GM19324 (cell line): ENCODE measurements at regions not wholly inside any gene's neighbourhood (a gene's known extent, or its start where the extent isn't known, plus 50 kb on each side); places are given as distances from the start of the nearest gene placed in this dataset.
"Not testable (repeated sequence)": the region's sequence is repeated elsewhere in the genome, so short reads cannot be mapped to it uniquely, and the experiment has no call there.

Experiments used
- ATAC-seq: cut with Tn5 transposase; IDR thresholded peaks from one replicate; pipeline ENCODE4 v1.9.1; 2021; ENCODE audit warnings: mild to moderate bottlenecking, moderate library complexity; ENCODE audit not compliant: unreplicated experiment, low FRiP score

DNA sequence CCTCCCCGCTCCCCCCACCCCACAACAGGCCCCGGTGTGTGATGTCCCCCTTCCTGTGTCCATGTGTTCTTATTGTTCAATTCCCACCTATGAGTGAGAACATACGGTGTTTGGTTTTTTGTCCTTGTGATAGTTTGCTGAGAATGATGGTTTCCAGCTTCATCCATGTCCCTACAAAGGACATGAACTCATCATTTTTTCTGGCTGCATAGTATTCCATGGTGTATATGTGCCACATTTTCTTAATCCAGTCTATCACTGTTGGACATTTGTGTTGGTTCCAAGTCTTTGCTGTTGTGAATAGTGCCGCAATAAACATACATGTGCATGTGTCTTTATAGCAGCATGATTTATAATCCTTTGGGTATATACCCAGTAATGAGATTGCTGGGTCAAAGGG lies 104.3 kb downstream of the MTPN start:
- ATAC-seq: not testable (repeated sequence)

GRCh38 chr7:135862586-135863340 lies 114.2 kb upstream of the FAM180A start:
- no peak for ATAC-seq

DNA sequence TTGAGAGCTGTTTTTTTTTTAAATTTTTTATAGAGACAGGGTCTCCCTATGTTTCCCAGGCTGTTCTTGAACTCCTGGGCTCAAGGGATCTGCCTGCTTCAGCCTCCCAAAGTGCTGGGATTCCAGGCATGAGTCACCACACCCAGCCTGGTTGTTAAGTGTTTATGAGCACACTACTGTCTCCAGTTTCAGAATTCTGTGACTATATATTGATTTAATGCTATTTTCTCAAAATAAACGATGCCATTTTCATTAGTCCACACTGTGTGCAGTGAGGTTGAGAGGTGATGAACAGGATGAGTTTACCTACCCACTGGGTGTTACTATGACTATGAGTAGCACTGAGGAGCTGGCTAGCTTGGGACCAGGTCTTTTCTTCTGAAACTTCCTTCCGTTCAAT lies 110.9 kb upstream of the FAM180A start:
- no peak for ATAC-seq

DNA sequence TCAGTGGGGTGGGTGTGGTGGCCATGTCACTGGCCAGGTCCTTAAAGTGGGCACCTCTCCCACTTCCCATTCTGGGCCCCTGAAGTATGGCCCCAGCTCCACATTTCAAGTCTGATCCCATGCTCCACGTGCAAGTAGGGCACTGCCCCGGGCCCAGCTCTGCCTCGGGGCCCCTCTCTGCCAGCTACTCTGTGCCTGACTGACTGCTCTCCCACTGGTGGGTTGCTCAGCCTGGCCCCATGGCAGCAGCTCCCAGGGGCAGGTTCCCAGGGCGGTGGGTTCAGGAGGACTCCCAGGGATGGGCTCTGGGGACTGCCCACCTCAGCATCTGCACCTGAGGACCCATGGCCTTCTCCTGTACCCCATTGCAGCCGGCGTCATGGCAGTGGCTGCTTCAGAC lies 110.2 kb upstream of the FAM180A start:
- no peak for ATAC-seq

GRCh38 chr7:135858379-135858778 lies 109.8 kb upstream of the FAM180A start:
- ATAC-seq: no peak

- no peak for ATAC-seq
These were observed 109.1 kb upstream of the FAM180A start for GRCh38 chr7:135857519-135858274.

- no peak for ATAC-seq
These were observed 107.9 kb upstream of the FAM180A start for GRCh38 chr7:135856356-135857144.

DNA sequence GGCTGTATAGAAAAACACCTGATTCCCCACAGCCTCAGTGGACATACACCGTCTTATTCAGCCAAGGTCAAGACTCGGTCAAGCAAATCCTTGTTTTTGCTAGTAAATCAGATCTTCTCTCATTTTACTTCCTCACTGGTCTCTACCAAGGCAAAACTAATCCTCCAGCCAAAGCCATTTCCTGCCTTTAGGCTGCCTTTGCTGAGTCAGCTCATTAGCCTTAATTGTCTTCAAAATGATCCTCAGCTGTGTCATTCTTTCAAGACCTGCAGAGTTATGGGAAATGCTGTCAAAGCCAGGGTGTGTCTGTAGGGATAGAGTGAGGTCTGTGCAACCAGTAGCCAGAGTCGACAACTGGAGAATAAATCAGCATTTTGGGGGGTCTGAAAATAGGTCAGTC lies 107.2 kb upstream of the FAM180A start:
- ATAC-seq: no peak

DNA sequence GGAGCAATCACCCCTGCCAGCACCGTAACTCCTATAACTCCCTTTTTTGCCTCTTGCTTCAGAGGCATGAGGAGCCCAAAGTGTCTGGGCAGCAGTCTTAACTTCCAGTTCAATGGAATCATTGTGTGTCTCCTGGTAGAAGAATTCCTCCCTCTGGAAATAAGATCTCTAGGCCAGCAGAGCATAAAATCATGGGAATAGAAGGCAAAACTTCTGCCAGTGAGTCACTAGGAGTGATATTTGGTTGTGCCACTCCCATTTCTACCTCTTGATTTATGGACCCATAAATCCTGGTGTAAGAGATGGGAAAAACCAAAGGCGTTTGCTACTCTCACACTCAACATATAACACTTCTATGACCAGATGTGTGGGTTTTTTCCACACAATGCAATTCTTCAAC lies 104.9 kb upstream of the FAM180A start:
- ATAC-seq: no peak

GRCh38 chr7:135853008-135853407 lies 104.4 kb upstream of the FAM180A start:
- ATAC-seq: no peak

- ATAC-seq: no peak
These were observed 98.6 kb upstream of the FAM180A start for GRCh38 chr7:135847242-135847641.

GRCh38 chr7:135846339-135846738 lies 97.7 kb upstream of the FAM180A start:
- no peak for ATAC-seq

GRCh38 chr7:135845415-135846075 lies 96.9 kb upstream of the FAM180A start:
- no peak for ATAC-seq

DNA sequence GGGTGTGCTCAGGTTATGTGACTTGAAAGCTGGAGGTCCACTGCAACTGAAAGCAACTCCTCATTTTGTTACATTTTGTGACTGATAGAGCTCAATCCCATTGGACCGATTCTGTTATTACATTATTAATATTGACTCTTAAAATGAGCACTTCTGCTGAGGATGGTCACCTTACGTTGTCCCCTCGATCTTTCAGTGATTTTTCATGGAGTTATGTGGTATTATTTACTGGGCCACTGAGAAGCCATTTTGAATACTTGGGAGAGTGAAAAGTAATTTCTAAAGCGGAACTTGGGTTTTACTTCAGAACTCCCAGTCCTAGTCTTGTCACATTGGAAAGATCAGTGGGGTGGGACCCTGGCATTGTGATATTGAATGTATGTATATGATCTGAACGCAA lies 96.3 kb upstream of the FAM180A start:
- ATAC-seq: no peak

DNA sequence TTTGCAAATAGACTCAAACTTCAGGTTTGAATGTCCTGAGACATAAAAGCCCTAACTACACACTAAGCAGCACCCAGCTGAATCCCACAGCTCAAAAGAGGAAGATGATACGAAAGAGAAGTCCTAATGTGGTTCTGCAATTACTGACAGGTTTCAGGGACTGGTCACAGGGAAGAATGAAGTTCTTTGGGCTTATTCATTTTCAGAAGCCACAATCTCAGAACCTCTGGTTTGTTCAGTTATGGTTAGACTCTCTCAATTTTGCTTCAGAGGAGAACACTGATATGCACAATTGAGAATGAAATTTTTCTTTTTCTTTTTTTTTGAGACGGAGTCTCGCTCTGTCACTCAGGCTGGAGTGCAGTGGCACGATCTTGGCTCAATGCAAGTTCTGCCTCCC lies 94.6 kb upstream of the FAM180A start:
- peak; percentile 69 for ATAC-seq

DNA sequence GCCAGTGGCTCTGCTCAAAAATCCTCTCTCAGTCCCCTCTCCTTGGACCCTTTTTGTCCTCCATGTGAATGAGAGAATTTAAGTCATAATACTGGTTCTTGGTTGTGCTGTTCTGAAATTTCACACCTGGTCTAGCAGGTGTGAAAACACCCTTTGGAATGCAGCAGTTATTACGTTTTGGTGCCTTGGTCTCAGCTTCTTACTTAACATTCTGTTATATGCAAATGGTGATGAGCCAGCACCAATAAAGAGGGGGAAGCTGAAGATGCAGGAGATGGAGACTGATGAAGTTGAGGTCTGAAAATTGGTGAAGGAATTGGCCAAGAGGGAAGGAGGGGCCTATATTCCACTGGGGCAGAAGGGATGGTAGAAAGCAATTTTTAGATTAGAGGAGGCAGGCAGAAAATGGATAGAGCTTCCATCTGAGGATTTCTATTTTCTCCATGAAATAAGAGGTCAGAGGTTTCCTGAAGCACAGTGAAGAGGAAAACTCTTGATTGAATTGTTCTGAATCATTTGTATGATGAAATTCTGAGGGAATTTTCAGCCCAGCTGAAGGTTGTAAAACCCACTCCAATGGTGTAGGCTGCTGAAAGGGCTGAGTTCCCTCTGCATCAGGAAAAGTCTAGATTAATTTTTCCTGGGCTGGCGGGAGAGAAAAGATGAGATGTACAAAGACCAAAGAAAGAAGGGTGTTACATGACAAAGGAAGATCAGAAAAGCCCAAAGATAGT lies 94.0 kb upstream of the FAM180A start:
- no peak for ATAC-seq

DNA sequence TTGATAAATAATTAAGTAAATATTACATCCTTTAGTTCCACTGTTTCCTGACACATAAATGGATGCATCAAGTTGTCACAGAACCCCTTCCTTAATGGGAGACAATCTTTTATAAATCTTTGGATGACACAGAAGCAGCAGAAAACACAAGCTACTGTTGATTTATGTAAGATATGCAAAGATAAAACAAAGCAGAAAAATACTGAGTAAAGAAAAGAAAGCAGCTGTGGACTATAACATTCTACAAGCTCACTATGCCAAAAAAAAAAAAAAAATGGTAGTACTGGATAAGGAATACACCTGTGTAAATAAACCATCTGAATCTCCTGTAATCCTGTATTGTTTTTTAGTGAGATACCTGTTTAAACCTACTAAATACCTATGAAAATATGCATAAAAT lies 92.0 kb upstream of the FAM180A start:
- ATAC-seq: no peak

DNA sequence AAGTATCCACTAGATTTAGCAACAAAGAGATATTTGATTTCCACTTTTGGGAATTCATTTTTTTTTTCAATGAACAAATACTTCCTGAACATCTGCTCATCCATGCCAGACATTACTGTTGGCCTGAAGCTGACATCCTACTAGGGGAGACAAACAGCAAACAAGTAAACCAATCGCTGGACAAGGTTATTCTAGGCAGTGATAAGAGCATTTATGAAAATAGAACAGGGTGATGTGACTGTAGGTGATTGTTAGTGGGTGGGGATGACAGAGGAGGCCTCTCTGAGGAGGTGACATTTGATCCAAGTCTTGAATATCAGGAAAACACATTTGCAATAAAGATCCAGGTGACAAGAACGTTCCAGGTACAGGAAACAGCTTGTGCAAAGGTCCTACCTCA lies 89.1 kb upstream of the FAM180A start:
- ATAC-seq: no peak

GRCh38 chr7:135834266-135834665 lies 85.7 kb upstream of the FAM180A start:
- ATAC-seq: no peak

DNA sequence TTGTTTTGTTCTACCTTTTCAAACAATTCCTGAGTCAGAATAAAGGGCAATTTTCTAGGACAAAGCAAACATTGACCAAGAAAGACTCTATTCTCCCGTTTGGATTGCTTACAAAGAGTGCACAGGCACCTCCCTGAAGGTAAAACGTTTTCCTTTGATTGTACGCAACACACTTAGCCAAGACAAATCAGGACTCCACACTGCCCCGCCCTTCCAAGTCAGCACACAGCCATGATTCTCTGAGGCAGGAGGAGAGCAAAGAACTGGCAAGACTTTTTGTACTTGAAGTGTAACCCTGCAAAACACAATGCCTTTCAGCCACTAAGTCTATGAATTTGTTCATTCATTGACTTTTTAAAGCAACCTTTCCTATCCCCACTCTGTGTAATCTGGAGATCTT lies 85.0 kb upstream of the FAM180A start:
- no peak for ATAC-seq
